H1 (cell line): ENCODE measurements at regions not wholly inside any gene's neighbourhood (a gene's known extent, or its start where the extent isn't known, plus 50 kb on each side); places are given as distances from the start of the nearest gene placed in this dataset.

Experiments used
- CTCF ChIA-PET: fragments of 300-600 bp; sonication (Branson Sonifier 250); formaldehyde crosslinking; loops from one replicate; lab custom pipeline; 2021; ENCODE audit not compliant: partially characterized antibody; lab: Charles Lee
- POLR2A ChIA-PET: fragments of 300-600 bp; sonication (Branson Sonifier 250); formaldehyde crosslinking; loops from one replicate; lab custom pipeline; 2021; ENCODE audit warnings: inconsistent platforms; ENCODE audit not compliant: partially characterized antibody; lab: Charles Lee
- DNase-seq, 2 experiments: peaks; one replicate each; pipeline versions ENCODE4 v3.0.0 to v3.0.0-alpha.2; 2010 to 2022; ENCODE audit warnings: low spot score in 2 of 2, low read depth in 1 of 2, mixed read lengths in 1 of 2
- FAIRE-seq: peaks from 2 replicates; lab custom pipeline; 2011; peaks lifted over from hg19 to GRCh38; lab: Jason Lieb, UNC
- H2AFZ ChIP-seq: 2 replicates; pipeline ENCODE4 v1.8.1; 2012; ENCODE audit warnings: low read length, inconsistent platforms
- H2AK5ac ChIP-seq: 2 replicates; pipeline ENCODE4 v1.6.1; 2013; ENCODE audit warnings: low read depth, low read length
- H2BK120ac ChIP-seq: replicated peaks from 2 replicates; pipeline ENCODE3; 2013; ENCODE audit warnings: low read depth, low read length, inconsistent platforms
- H2BK12ac ChIP-seq: 2 replicates; pipeline ENCODE4 v1.6.1; 2013; ENCODE audit warnings: low read depth, low read length
- H2BK15ac ChIP-seq: 2 replicates; pipeline ENCODE4 v1.6.1; 2013; ENCODE audit warnings: low read length
- H2BK20ac ChIP-seq: 2 replicates; pipeline ENCODE4 v1.6.1; 2013; ENCODE audit warnings: low read length
- H2BK5ac ChIP-seq: 2 replicates; pipeline ENCODE4 v1.6.1; 2013; ENCODE audit warnings: low read depth, low read length
- H3K14ac ChIP-seq: 2 replicates; pipeline ENCODE4 v1.6.1; 2013; ENCODE audit warnings: inconsistent platforms; ENCODE audit not compliant: insufficient read length
- H3K18ac ChIP-seq: 2 replicates; pipeline ENCODE4 v1.6.1; 2013; ENCODE audit warnings: low read length; ENCODE audit errors: extremely low read depth
- H3K23ac ChIP-seq: 2 replicates; pipeline ENCODE4 v1.6.1; 2013; ENCODE audit warnings: inconsistent platforms; ENCODE audit not compliant: insufficient read length
- H3K23me2 ChIP-seq: 2 replicates; pipeline ENCODE4 v1.6.1; 2013; ENCODE audit warnings: low read depth, low read length
- H3K27ac ChIP-seq: 2 replicates; pipeline ENCODE4 v1.6.1; 2011; ENCODE audit warnings: low read depth, low read length, inconsistent platforms
- H3K27me3 ChIP-seq, 4 experiments: replicated peaks in 1 of 4; 1 replicate in 1 of 4; 2 replicates in 3 of 4; pipeline versions ENCODE4 v1.6.1 to v1.8.1; 2011 to 2013; ENCODE audit warnings: low read length in 3 of 4, mild to moderate bottlenecking in 3 of 4, inconsistent platforms in 2 of 4, mixed read lengths in 2 of 4, moderate library complexity in 1 of 4; ENCODE audit not compliant: control insufficient read depth in 3 of 4, insufficient read depth in 3 of 4; ENCODE audit errors: extremely low read depth in 1 of 4
- H3K36me3 ChIP-seq, 4 experiments: 2 replicates each; pipeline versions ENCODE4 v1.6.1 to v1.8.1; 2011 to 2013; ENCODE audit warnings: mild to moderate bottlenecking in 4 of 4, low read length in 3 of 4, moderate library complexity in 2 of 4, control low read depth in 1 of 4, inconsistent platforms in 1 of 4; ENCODE audit not compliant: insufficient read depth in 4 of 4, control insufficient read depth in 2 of 4
- H3K4ac ChIP-seq: replicated peaks from 2 replicates; pipeline ENCODE3; 2013; ENCODE audit warnings: low read length, low read depth, mixed read lengths, inconsistent platforms; ENCODE audit not compliant: insufficient read length
- H3K4me1 ChIP-seq, 4 experiments: replicated peaks in 1 of 4; 1 replicate in 1 of 4; 2 replicates in 3 of 4; pipeline versions ENCODE4 v1.6.1 to v1.8.1; 2011 to 2013; ENCODE audit warnings: low read length in 3 of 4, inconsistent platforms in 2 of 4, mixed read lengths in 1 of 4; ENCODE audit not compliant: insufficient read depth in 4 of 4, control insufficient read depth in 3 of 4
- H3K4me2 ChIP-seq, 2 experiments: 2 replicates each; pipeline versions ENCODE4 v1.6.1 to v1.8.1; 2011 to 2013; ENCODE audit warnings: low read depth in 2 of 2, low read length in 2 of 2, control low read depth in 1 of 2, inconsistent platforms in 1 of 2, mild to moderate bottlenecking in 1 of 2; ENCODE audit not compliant: insufficient read depth in 1 of 2
- H3K4me3 ChIP-seq, 4 experiments: fragments of 200-600, 300-600 bp in 1 of 4; sonication (generic), shearing (Covaris generic), sonication (Bioruptor Twin) in 1 of 4; 2 replicates each; pipeline versions ENCODE4 v1.5.1 to v1.8.1; 2011 to 2016; ENCODE audit warnings: low read length in 4 of 4, low read depth in 3 of 4, control low read depth in 2 of 4, inconsistent platforms in 2 of 4, mild to moderate bottlenecking in 2 of 4, mixed read lengths in 1 of 4, moderate library complexity in 1 of 4; ENCODE audit not compliant: insufficient read depth in 2 of 4; ENCODE audit errors: extremely low read depth in 1 of 4
- H3K56ac ChIP-seq: replicated peaks from 2 replicates; pipeline ENCODE3; 2013; ENCODE audit warnings: low read depth, mild to moderate bottlenecking, mixed read lengths, low read length, inconsistent platforms; ENCODE audit not compliant: insufficient read length
- H3K79me1 ChIP-seq: 2 replicates; pipeline ENCODE4 v1.6.1; 2013; ENCODE audit warnings: low read depth, low read length, control low read depth
- H3K79me2 ChIP-seq, 2 experiments: 2 replicates each; pipeline versions ENCODE4 v1.6.1 to v1.8.1; 2012 to 2013; ENCODE audit warnings: low read length in 2 of 2, mild to moderate bottlenecking in 2 of 2, inconsistent platforms in 1 of 2; ENCODE audit not compliant: insufficient read depth in 2 of 2, control insufficient read depth in 1 of 2
- H3K9ac ChIP-seq, 4 experiments: replicated peaks in 1 of 4; 1 replicate in 1 of 4; 2 replicates in 3 of 4; pipeline versions ENCODE4 v1.6.1 to v1.8.1; 2011 to 2013; ENCODE audit warnings: low read depth in 3 of 4, low read length in 3 of 4, control low read depth in 2 of 4, mild to moderate bottlenecking in 2 of 4, moderate library complexity in 2 of 4, inconsistent platforms in 1 of 4; ENCODE audit errors: extremely low read depth in 1 of 4
- H3K9me3 ChIP-seq, 2 experiments: 2 replicates each; pipeline versions ENCODE4 v1.6.1 to v1.8.1; 2012 to 2013; ENCODE audit warnings: mild to moderate bottlenecking in 2 of 2, moderate library complexity in 2 of 2, control low read depth in 1 of 2, inconsistent platforms in 1 of 2, low read depth in 1 of 2, low read length in 1 of 2, mixed read lengths in 1 of 2; ENCODE audit not compliant: insufficient read depth in 2 of 2
- H4K20me1 ChIP-seq, 2 experiments: replicated peaks in 1 of 2; 2 replicates each; pipeline versions ENCODE3 to v1.8.1; 2011 to 2013; ENCODE audit warnings: inconsistent platforms in 2 of 2, low read length in 2 of 2, mild to moderate bottlenecking in 1 of 2; ENCODE audit not compliant: insufficient read depth in 2 of 2, control insufficient read depth in 1 of 2
- H4K5ac ChIP-seq: 2 replicates; pipeline ENCODE4 v1.6.1; 2013; ENCODE audit warnings: low read length, low read depth, mixed read lengths, inconsistent platforms; ENCODE audit not compliant: insufficient read length
- H4K8ac ChIP-seq: 2 replicates; pipeline ENCODE4 v1.8.0; 2013; ENCODE audit warnings: mild to moderate bottlenecking, moderate library complexity, low read length, inconsistent platforms; ENCODE audit not compliant: insufficient read depth; ENCODE audit errors: extremely low read depth
- H4K91ac ChIP-seq: replicated peaks from 2 replicates; pipeline ENCODE3; 2013; ENCODE audit warnings: low read length, mixed read lengths, inconsistent platforms; ENCODE audit not compliant: insufficient read length
- CBX5 ChIP-seq: fragments of 300-800, 300-1000 bp; sonication (generic); IDR thresholded peaks from 2 replicates; pipeline ENCODE4 v1.7.1; 2016; ENCODE audit warnings: antibody characterized with exemption, low read length, low read depth
- EP300 ChIP-seq, 2 experiments: IDR thresholded peaks; 1 replicate in 1 of 2; 2 replicates in 1 of 2; pipeline ENCODE4 v1.6.1; 2011 to 2012; ENCODE audit warnings: low read depth in 2 of 2, low read length in 2 of 2, mild to moderate bottlenecking in 2 of 2, borderline replicate concordance in 1 of 2, inconsistent platforms in 1 of 2, moderate library complexity in 1 of 2
- MAFK ChIP-seq: IDR thresholded peaks from 2 replicates; pipeline ENCODE4 v1.6.1; 2012; ENCODE audit warnings: low read depth, mild to moderate bottlenecking, improper control_type of control experiment, low read length
- YY1 ChIP-seq: IDR thresholded peaks from 2 replicates; pipeline ENCODE4 v1.6.1; 2011; ENCODE audit warnings: low read depth, mild to moderate bottlenecking, low read length
- WGBS, 2 experiments: shearing (Covaris generic) in 1 of 2; methylation state at CpG; one replicate each; pipeline versions ENCODE4 v1.1.6 to v1.1.7; 2013 to 2015; ENCODE audit warnings: low lambda C conversion rate in 2 of 2, mixed read lengths in 2 of 2, inconsistent platforms in 1 of 2, low coverage in 1 of 2, missing lambda C conversion rate in 1 of 2; ENCODE audit not compliant: insufficient replicate concordance in 2 of 2, insufficient coverage in 1 of 2, insufficient read length in 1 of 2; ENCODE audit errors: extremely low coverage in 1 of 2, missing lambda C conversion rate in 1 of 2; 5-methylcytosine and 5-hydroxymethylcytosine counted together

GRCh38 chr13:65275838-65276630, 1954.1 kb downstream of the PCDH9 start:
- WGBS, 2 experiments = 94% methylated on average over 5 of the region's 5 CpGs; no CpG with 5 or more reads in 1 of the 2 experiments
- POLR2A ChIA-PET = no interaction called here
- CTCF ChIA-PET = no interaction called here

More at GRCh38 chr13:65275838-65276630, 1954.1 kb downstream of the PCDH9 start:
- Histone ChIP-seq H3K4ac (no peak overlapping the region), H2AK5ac (no peak overlapping the region), H2BK120ac (no peak overlapping the region), H3K56ac (no peak overlapping the region), H4K8ac (no peak overlapping the region), H3K79me2 (no peaks in the 10 kb centered on the region), H3K36me3 (no peaks in the 10 kb centered on the region), H3K23me2 (no peaks in the 10 kb centered on the region), H3K4me2 (no peak overlapping the region), H3K4me1 (no peaks in the 10 kb centered on the region), H2BK20ac (no peak overlapping the region), H2BK5ac (no peak overlapping the region), H4K5ac (no peak overlapping the region), H4K91ac (no peak overlapping the region), H3K9me3 (peaks cover 0 to 3% of the 10 kb centered on the region in 2 experiments; a peak in 1 of 4 replicates), H3K14ac (no peak overlapping the region), H3K27me3 (no peaks in the 10 kb centered on the region), H4K20me1 (no peaks in the 10 kb centered on the region), H3K18ac (no peak overlapping the region), H3K27ac (no peak overlapping the region), H2AFZ (no peak overlapping the region), H2BK15ac (no peak overlapping the region), H2BK12ac (no peak overlapping the region), H3K4me3 (no peak overlapping the region), H3K79me1 (no peaks in the 10 kb centered on the region), H3K9ac (no peak overlapping the region; a peak in 1 of 7 replicates), H3K23ac (no peak overlapping the region)
- FAIRE-seq (no peak), DNase-seq (no peak)
- TF ChIP-seq MAFK (peak; percentile 61; the same call in 1 of the 2 replicates), CBX5 (no peak), EP300 (IDR thresholded peaks at IDR 0.05; ENCODE audit: borderline replicate concordance in 1 of 2, low read depth in 2 of 2, low read length in 2 of 2) (no peak), YY1 (no peak)
